IPS DF 4.7 (cell line): ENCODE measurements at regions not wholly inside any gene's neighbourhood (a gene's known extent, or its start where the extent isn't known, plus 50 kb on each side); places are given as distances from the start of the nearest gene placed in this dataset.

Source experiments
- DNase-seq: peaks from one replicate; pipeline ENCODE4 v3.0.0-alpha.2; 2013; ENCODE audit warnings: low spot score; ENCODE audit errors: extremely low read depth

- no peak for DNase-seq
These were observed 1251.9 kb downstream of the BRD1 start for GRCh38 chr22:48575618-48576332.

- no peak for DNase-seq
These were observed 1252.7 kb downstream of the BRD1 start for GRCh38 chr22:48574776-48575617.

GRCh38 chr22:48573766-48574165 lies 1253.9 kb downstream of the BRD1 start:
- no peak for DNase-seq

GRCh38 chr22:48572951-48573350 lies 1254.7 kb downstream of the BRD1 start:
- no peak for DNase-seq

DNA sequence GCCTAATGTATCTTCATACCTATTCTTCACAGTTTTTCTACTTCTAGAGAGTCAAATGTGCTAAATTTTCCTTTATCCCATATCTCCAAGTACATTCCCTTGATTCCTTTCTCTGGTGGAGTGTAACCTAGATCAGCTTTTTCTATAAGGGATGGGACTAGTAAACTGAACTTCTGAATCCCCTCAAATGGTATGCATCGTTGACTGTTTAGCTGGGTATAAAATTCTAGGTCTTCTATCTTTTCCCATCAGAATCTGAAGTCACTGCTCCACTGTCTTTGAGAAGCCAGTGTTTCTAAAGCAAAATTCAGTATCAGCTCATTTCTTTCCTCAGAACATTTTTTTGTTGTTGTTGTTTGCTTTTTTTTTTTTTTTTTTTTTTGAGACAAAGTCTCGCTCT lies 1256.8 kb downstream of the BRD1 start:
- DNase-seq, result no peak

- no peak for DNase-seq
These were observed 1258.0 kb downstream of the BRD1 start for GRCh38 chr22:48569476-48570233.

DNA sequence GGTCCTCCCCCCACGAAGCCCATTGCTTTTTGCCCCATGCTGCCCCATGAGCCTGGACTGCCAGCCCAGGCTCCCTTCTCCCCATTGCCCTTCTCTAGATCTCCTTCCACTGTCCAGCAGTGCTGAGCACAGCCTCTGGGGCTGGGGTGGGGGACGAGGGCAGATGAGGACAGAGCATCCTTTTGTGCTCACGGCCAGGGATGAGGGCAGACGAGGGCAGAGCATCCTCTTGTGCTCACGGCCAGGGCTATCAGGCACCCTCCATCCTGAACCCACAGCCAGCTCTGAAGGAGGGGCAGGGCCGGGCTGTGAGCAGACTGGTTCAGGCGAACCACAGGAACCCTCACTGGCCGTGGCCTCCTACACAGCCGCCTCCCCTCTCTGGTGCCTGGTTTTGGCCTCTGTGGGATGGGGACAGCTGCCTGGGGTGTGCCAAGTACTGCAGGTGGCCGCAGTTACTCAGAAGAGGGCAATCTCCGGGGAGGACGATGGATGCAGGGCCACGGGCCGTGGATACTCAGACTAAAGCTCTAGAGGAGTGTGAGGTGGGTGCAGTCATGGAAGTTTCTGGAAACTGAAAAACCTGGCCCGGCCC lies 1258.8 kb downstream of the BRD1 start:
- DNase-seq, result no peak

DNA sequence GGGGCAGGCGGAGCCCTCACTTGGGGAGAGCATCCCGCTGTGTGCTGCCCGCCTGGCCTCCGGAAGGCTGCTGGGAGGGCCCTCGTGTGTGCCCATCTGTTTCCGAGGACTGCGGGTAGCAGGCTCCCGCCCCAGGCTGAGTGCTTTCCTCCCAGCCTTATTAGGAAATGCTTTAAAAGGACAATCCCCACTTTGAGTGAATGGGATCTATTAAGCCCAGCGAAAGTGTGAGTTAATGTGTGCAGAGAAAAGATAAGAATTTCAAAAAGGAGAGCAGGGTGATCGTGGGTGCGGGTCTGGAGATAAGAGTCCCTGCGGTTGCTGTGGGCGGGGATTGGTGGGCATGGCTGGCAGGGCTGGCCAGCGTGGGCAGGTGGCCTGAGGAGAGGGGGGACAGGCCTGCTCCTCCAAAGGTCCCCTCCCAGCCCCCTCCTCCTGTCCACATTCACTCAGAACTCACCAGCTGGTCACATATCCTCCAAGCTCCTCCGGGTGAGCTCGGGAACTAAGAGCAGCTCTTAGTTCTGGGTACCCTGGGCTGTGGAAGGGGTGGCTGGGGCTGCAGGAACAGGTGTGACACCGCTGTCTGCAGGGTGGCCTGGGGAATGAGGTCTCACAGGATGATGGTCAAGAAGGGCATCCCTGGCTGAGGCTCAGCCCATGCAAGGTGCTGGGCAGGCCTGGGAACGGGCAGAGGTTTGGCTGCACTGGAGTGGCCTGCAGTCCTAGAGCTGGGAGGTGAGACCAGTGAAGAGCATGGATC lies 1260.3 kb downstream of the BRD1 start:
- DNase-seq, result no peak

DNA sequence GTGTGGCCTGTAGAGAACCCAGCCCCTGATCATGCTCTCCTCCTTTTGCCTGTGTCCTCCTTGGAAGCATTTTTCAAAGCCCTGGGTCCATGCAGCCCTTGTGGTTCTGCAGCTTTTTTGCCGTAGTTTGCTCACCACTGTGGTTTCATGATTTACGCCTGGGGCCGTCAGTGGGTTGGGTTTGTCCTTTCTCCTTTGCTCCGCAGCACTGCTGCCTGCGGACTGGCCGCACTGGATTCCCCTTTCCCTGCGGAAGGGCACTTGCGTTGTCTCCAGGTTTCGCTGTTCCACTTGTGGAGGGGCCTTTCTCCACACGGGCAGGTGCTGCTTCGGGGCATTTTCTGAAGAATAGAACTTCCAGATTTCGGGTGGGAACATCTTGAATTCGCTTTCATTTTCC lies 1260.9 kb downstream of the BRD1 start:
- DNase-seq, result no peak

- no peak for DNase-seq
These were observed 1261.7 kb downstream of the BRD1 start for GRCh38 chr22:48565901-48566501.

- no peak for DNase-seq
These were observed 1262.7 kb downstream of the BRD1 start for GRCh38 chr22:48564995-48565394.

DNA sequence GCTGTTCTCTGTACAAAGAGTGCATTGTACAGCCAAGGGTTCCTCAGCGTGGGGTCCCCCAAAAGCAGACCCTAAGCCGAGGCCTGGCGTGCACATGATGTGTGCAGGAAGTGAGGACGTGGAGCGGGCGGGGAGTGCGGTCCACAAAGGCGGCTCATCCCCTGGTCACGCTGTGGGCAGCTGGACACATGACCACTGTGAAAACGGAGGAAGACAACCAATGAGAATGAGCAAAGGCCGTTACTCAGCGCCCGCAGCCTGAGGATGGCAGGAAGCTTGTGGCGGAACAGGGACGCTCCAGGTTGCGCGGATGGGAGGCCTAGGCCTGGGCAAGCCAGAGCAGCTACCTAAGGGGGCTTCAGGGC lies 1263.7 kb downstream of the BRD1 start:
- no peak for DNase-seq

GRCh38 chr22:48563118-48563965 lies 1264.3 kb downstream of the BRD1 start:
- DNase-seq, result no peak

- DNase-seq, result no peak
These were observed 1266.0 kb downstream of the BRD1 start for GRCh38 chr22:48561676-48562075.

GRCh38 chr22:48560836-48561235 lies 1266.8 kb downstream of the BRD1 start:
- no peak for DNase-seq

DNA sequence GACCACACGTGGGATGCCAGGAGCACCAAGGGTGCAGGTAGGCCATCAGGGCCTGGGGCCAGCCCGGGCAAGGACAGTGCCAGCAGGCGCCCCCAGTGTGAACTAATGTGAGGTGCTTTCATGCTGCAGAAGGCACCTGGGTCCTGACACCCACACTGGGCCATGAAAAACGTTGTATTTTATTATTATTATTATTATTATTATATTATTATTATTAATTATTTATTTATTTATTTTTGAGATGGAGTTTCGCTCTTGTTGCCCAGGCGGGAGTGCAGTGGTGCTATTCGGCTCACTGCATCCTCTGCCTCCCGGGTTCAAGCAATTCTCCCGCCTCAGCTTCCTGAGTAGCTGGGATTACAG lies 1267.3 kb downstream of the BRD1 start:
- DNase-seq, result no peak

DNA sequence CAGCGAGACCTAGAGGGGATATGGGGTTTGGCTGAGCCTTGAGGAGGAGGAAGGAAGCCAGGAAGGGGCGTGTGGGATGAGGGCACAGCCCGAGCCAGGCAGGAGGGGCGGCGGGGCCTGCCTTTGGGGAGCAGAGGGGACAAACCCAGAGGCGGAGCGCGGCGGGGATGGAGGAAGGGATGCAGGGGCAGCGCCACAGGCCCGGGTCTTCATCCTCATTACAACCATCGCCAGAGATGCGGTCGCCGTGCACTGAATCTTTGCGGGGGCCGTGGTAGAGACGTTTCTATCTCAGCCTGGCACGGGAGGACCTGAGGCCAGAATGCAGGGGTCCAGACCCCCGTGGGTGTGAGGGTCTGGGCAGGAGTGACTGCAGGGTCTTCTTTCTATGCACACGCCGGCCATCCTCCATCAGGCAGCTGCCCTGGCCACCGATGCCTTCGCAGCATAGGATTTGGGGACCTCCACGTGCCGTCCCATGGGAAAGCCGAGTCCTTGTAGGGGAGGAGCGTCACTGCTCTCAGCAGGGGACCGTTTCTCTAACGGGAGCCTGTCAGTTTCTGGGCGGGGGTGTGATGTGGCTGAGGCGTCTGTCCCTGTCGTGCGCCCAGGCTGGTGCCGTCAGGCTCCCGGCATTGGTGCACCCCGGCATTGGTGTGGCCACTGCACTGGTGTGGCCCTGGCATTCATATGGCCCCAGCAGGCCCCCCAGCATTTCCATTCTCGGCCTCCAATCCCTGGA lies 1267.9 kb downstream of the BRD1 start:
- no peak for DNase-seq

- DNase-seq, result no peak
These were observed 1268.9 kb downstream of the BRD1 start for GRCh38 chr22:48558606-48559402.
